ENCODE measurements at regions not wholly inside any gene's neighbourhood (a gene's known extent, or its start where the extent isn't known, plus 50 kb on each side); places are given as distances from the start of the nearest gene placed in this dataset.
"Not testable (repeated sequence)": the region's sequence is repeated elsewhere in the genome, so short reads cannot be mapped to it uniquely, and the experiment has no call there.

GRCh38 chr3:82628385-82629014 lies 867.1 kb upstream of the GBE1 start:
- intact Hi-C loops (cut with micrococcal nuclease) = no loop called here
- Histone ChIP-seq H3K4me2 (ENCODE audit: low read length) (no peak overlapping the region), H3K9ac (ENCODE audit: low read length) (no peak overlapping the region), H2AFZ (ENCODE audit: low read length) (no peak overlapping the region), H3K27ac (ENCODE audit: low read length) (no peak overlapping the region), H3K9me2 (replicated peaks; ENCODE audit: low read length) (no peaks in the 10 kb centered on the region), H3K9me3 (ENCODE audit: low read length) (no peaks in the 10 kb centered on the region), H3K36me3 (ENCODE audit: low read depth, low read length) (no peaks in the 10 kb centered on the region), H3K79me2 (ENCODE audit: low read length) (no peaks in the 10 kb centered on the region), H3K4me1 (ENCODE audit: insufficient read depth, low read length) (peaks cover 6% of the 10 kb centered on the region; the same call in 1 of the 2 replicates), H3F3A (ENCODE audit: low read length, unreplicated experiment) (no peaks in the 10 kb centered on the region), H3K27me3 (ENCODE audit: low read length) (no peaks in the 10 kb centered on the region), H4K20me1 (ENCODE audit: low read length) (no peaks in the 10 kb centered on the region), H3K4me3 (ENCODE audit: low read length) (no peak overlapping the region)
- ATAC-seq = no peak
- DNase-seq = no peak
- no TSS peak for BruUV-seq (replicated peaks)
- CTCF ChIA-PET = no interaction called here
- no peak for TF ChIP-seq EZH2phosphoT487 (IDR thresholded peaks at IDR 0.05; ENCODE audit: borderline replicate concordance, low read length)
- TF ChIP-seq CTCF (conservative IDR thresholded peaks at IDR 0.05; ENCODE audit: low read depth, low read length) = no peak
- no peak for TF ChIP-seq EZH2 (IDR thresholded peaks at IDR 0.05; ENCODE audit: low read length, unreplicated experiment)
- POLR2A ChIA-PET (ENCODE audit: unreplicated experiment) = no interaction called here

GRCh38 chr3:82627733-82628132 lies 866.3 kb upstream of the GBE1 start:
- TF ChIP-seq CTCF (conservative IDR thresholded peaks at IDR 0.05; ENCODE audit: low read depth, low read length) = no peak
- TF ChIP-seq EZH2phosphoT487 (IDR thresholded peaks at IDR 0.05; ENCODE audit: borderline replicate concordance, low read length) = no peak
- no peak for TF ChIP-seq EZH2 (IDR thresholded peaks at IDR 0.05; ENCODE audit: low read length, unreplicated experiment)
- ATAC-seq (no peak), DNase-seq (no peak)
- Histone ChIP-seq H3K9ac (ENCODE audit: low read length) (no peak overlapping the region), H3F3A (ENCODE audit: low read length, unreplicated experiment) (no peaks in the 10 kb centered on the region), H3K9me2 (replicated peaks; ENCODE audit: low read length) (no peaks in the 10 kb centered on the region), H3K27me3 (ENCODE audit: low read length) (no peaks in the 10 kb centered on the region), H3K4me2 (ENCODE audit: low read length) (no peak overlapping the region), H3K79me2 (ENCODE audit: low read length) (no peaks in the 10 kb centered on the region), H3K27ac (ENCODE audit: low read length) (no peak overlapping the region), H3K4me3 (ENCODE audit: low read length) (no peak overlapping the region), H3K4me1 (ENCODE audit: insufficient read depth, low read length) (peaks cover 6% of the 10 kb centered on the region; the same call in 1 of the 2 replicates), H2AFZ (ENCODE audit: low read length) (no peak overlapping the region), H4K20me1 (ENCODE audit: low read length) (no peaks in the 10 kb centered on the region), H3K9me3 (ENCODE audit: low read length) (no peaks in the 10 kb centered on the region), H3K36me3 (ENCODE audit: low read depth, low read length) (no peaks in the 10 kb centered on the region)
- POLR2A ChIA-PET (ENCODE audit: unreplicated experiment) = no interaction called here
- CTCF ChIA-PET = interaction anchor here (0.5 kb wide), 1 partner anchor 540 kb away, joined by 3 read pairs; no protein-coding TSS in a partner anchor
- intact Hi-C loops (cut with micrococcal nuclease) = no loop called here
- no TSS peak for BruUV-seq (replicated peaks)

- H3K4me1 ChIP-seq (ENCODE audit: insufficient read depth, low read length); POLR2A ChIA-PET (ENCODE audit: unreplicated experiment); H3K27ac ChIP-seq (ENCODE audit: low read length); DNase-seq; H3K36me3 ChIP-seq (ENCODE audit: low read depth, low read length); H3K9ac ChIP-seq (ENCODE audit: low read length); ATAC-seq; H2AFZ ChIP-seq (ENCODE audit: low read length); H3K27me3 ChIP-seq (ENCODE audit: low read length); intact Hi-C loops (cut with micrococcal nuclease); H3K4me3 ChIP-seq (ENCODE audit: low read length); H3K79me2 ChIP-seq (ENCODE audit: low read length); H3F3A ChIP-seq (ENCODE audit: low read length, unreplicated experiment); BruUV-seq (replicated peaks); CTCF ChIA-PET; H3K9me3 ChIP-seq (ENCODE audit: low read length); H3K9me2 ChIP-seq (replicated peaks; ENCODE audit: low read length); H3K4me2 ChIP-seq (ENCODE audit: low read length); H4K20me1 ChIP-seq (ENCODE audit: low read length): not testable (repeated sequence)
Observed at GRCh38 chr3:82620744-82621143, 859.3 kb upstream of the GBE1 start.

All from PC-3 (cell line).